ENCODE measurements at regions not wholly inside any gene's neighbourhood (a gene's known extent, or its start where the extent isn't known, plus 50 kb on each side); places are given as distances from the start of the nearest gene placed in this dataset.

GRCh38 chr2:425243-425642, 137.4 kb upstream of the ALKAL2 start:
- Histone ChIP-seq H3K27ac (no peak overlapping the region), H3K36me3 (no peaks in the 10 kb centered on the region), H3K27me3 (no peaks in the 10 kb centered on the region), H3K4me3 (no peak overlapping the region), H3K9me3 (no peaks in the 10 kb centered on the region), H3K4me1 (no peaks in the 10 kb centered on the region)
- ATAC-seq: no peak
- TF ChIP-seq POLR2A (IDR thresholded peaks at IDR 0.05) (no peak), CTCF (IDR thresholded peaks at IDR 0.05) (no peak)
- 53% methylated on average over 8 of the region's 8 CpGs for WGBS (ENCODE audit: insufficient coverage, low coverage, low lambda C conversion rate, missing lambda C conversion rate)
- intact Hi-C loops (cut with DNase I): no loop called here
- no peak for DNase-seq

- no peak overlapping the region for H3K4me3 ChIP-seq
- DNase-seq (no peak), ATAC-seq (no peak)
- no peak overlapping the region for H3K27ac ChIP-seq
- no peaks in the 10 kb centered on the region for H3K4me1 ChIP-seq
- H3K36me3 ChIP-seq: no peaks in the 10 kb centered on the region
- intact Hi-C loops (cut with DNase I): no loop called here
- WGBS (ENCODE audit: insufficient coverage, low coverage, low lambda C conversion rate, missing lambda C conversion rate): 71% methylated on average over 19 of the region's 20 CpGs
- no peak for TF ChIP-seq CTCF (IDR thresholded peaks at IDR 0.05)
- no peak for TF ChIP-seq POLR2A (IDR thresholded peaks at IDR 0.05)
- H3K9me3 ChIP-seq: no peaks in the 10 kb centered on the region
- no peaks in the 10 kb centered on the region for H3K27me3 ChIP-seq
These were observed 136.6 kb upstream of the ALKAL2 start for GRCh38 chr2:424306-425171.

GRCh38 chr2:423479-423878, 135.6 kb upstream of the ALKAL2 start:
- no peaks in the 10 kb centered on the region for H3K36me3 ChIP-seq
- intact Hi-C loops (cut with DNase I): no loop called here
- H3K4me1 ChIP-seq: no peaks in the 10 kb centered on the region
- H3K27ac ChIP-seq: no peak overlapping the region
- H3K4me3 ChIP-seq: no peak overlapping the region
- DNase-seq: no peak
- no peak for ATAC-seq
- H3K9me3 ChIP-seq: no peaks in the 10 kb centered on the region
- no peaks in the 10 kb centered on the region for H3K27me3 ChIP-seq
- 39% methylated on average over 6 of the region's 10 CpGs for WGBS (ENCODE audit: insufficient coverage, low coverage, low lambda C conversion rate, missing lambda C conversion rate)
- TF ChIP-seq POLR2A (IDR thresholded peaks at IDR 0.05) (no peak), CTCF (IDR thresholded peaks at IDR 0.05) (no peak)

- no peak for ATAC-seq
- H3K4me3 ChIP-seq: no peak overlapping the region
- H3K4me1 ChIP-seq: no peaks in the 10 kb centered on the region
- intact Hi-C loops (cut with DNase I): no loop called here
- H3K36me3 ChIP-seq: no peaks in the 10 kb centered on the region
- WGBS (ENCODE audit: insufficient coverage, low coverage, low lambda C conversion rate, missing lambda C conversion rate): 61% methylated on average over 8 of the region's 14 CpGs
- TF ChIP-seq CTCF (IDR thresholded peaks at IDR 0.05): no peak
- TF ChIP-seq POLR2A (IDR thresholded peaks at IDR 0.05): no peak
- no peak for DNase-seq
- H3K27ac ChIP-seq: no peak overlapping the region
- H3K9me3 ChIP-seq: no peaks in the 10 kb centered on the region
- H3K27me3 ChIP-seq: no peaks in the 10 kb centered on the region
These were observed 135.0 kb upstream of the ALKAL2 start for GRCh38 chr2:422676-423435.
